Neural cell (in vitro differentiated cells): ENCODE measurements at regions not wholly inside any gene's neighbourhood (a gene's known extent, or its start where the extent isn't known, plus 50 kb on each side); places are given as distances from the start of the nearest gene placed in this dataset.

ENCODE experiments used
- H2AFZ ChIP-seq: fragments of 200-600, 300-800 bp; sonication (generic), shearing (Covaris generic); 2 replicates; pipeline ENCODE4 v1.6.0; 2014; ENCODE audit warnings: low read depth, mild to moderate bottlenecking, antibody characterized with exemption, low read length, moderate library complexity
- H3F3A ChIP-seq: fragments of 200-600 bp; shearing (Covaris generic); 2 replicates; pipeline ENCODE4 v1.6.1; 2016; ENCODE audit warnings: mild to moderate bottlenecking, moderate library complexity, mixed read lengths, antibody characterized with exemption, low read length; ENCODE audit not compliant: insufficient read depth, poor library complexity, severe bottlenecking
- H3K27ac ChIP-seq: fragments of 200-600, 300-800 bp; sonication (generic), shearing (Covaris generic); 2 replicates; pipeline ENCODE4 v1.5.1; 2014; ENCODE audit warnings: mild to moderate bottlenecking, low read length, moderate library complexity
- H3K27me3 ChIP-seq: fragments of 300-800, 200-600 bp; sonication (generic), shearing (Covaris generic); 2 replicates; pipeline ENCODE4 v1.6.0; 2014; ENCODE audit warnings: mild to moderate bottlenecking, low read depth, low read length, moderate library complexity; ENCODE audit not compliant: insufficient read depth
- H3K36me3 ChIP-seq: fragments of 300-800, 200-600 bp; sonication (generic), shearing (Covaris generic); 2 replicates; pipeline ENCODE4 v1.5.1; 2014; ENCODE audit warnings: mild to moderate bottlenecking, antibody characterized with exemption, low read length, moderate library complexity; ENCODE audit not compliant: insufficient read depth
- H3K4me2 ChIP-seq: fragments of 300-800, 200-600 bp; sonication (generic), shearing (Covaris generic); 2 replicates; pipeline ENCODE4 v1.6.0; 2014; ENCODE audit warnings: mild to moderate bottlenecking, low read length
- H3K4me3 ChIP-seq: fragments of 300-800, 200-600 bp; sonication (generic), shearing (Covaris generic); 2 replicates; pipeline ENCODE4 v1.5.1; 2014; ENCODE audit warnings: mild to moderate bottlenecking, low read length, moderate library complexity
- H3K79me2 ChIP-seq: fragments of 200-600 bp; shearing (Covaris generic); replicated peaks from 2 replicates; pipeline ENCODE4 v1.6.0; 2014; ENCODE audit warnings: mild to moderate bottlenecking, low read length, moderate library complexity; ENCODE audit not compliant: insufficient read depth
- H3K9ac ChIP-seq: fragments of 300-800, 200-600 bp; sonication (generic), shearing (Covaris generic); 2 replicates; pipeline ENCODE4 v1.6.1; 2016; ENCODE audit warnings: mild to moderate bottlenecking, low read length, mixed read lengths
- H3K9me2 ChIP-seq: fragments of 200-600 bp; shearing (Covaris generic); 2 replicates; pipeline ENCODE4 v1.6.1; 2016; ENCODE audit warnings: mild to moderate bottlenecking, low read length, mixed read lengths; ENCODE audit not compliant: insufficient read depth
- H3K9me3 ChIP-seq: fragments of 200-600, 300-800 bp; sonication (generic), shearing (Covaris generic); 2 replicates; pipeline ENCODE4 v1.6.1; 2016; ENCODE audit warnings: mild to moderate bottlenecking, mixed run types, low read length, moderate library complexity, mixed read lengths
- H4K20me1 ChIP-seq: fragments of 200-600 bp; shearing (Covaris generic); 2 replicates; pipeline ENCODE4 v1.6.1; 2016; ENCODE audit warnings: mild to moderate bottlenecking, mixed run types; ENCODE audit not compliant: insufficient read depth
- EP300 ChIP-seq: fragments of 450-650 bp; conservative IDR thresholded peaks from 2 replicates; pipeline ENCODE4 v1.6.1; 2014; ENCODE audit warnings: antibody characterized with exemption, mild to moderate bottlenecking, moderate library complexity; ENCODE audit not compliant: poor library complexity, severe bottlenecking
- EZH2 ChIP-seq: fragments of 200-600, 300-800 bp; shearing (Covaris generic), sonication (generic); IDR thresholded peaks from 2 replicates; pipeline ENCODE4 v1.6.1; 2014; ENCODE audit warnings: antibody characterized with exemption, low read length, borderline replicate concordance, mild to moderate bottlenecking; ENCODE audit not compliant: insufficient read depth, poor library complexity, severe bottlenecking
- MXI1 ChIP-seq: fragments of 450-650 bp; conservative IDR thresholded peaks from 2 replicates; pipeline ENCODE4 v1.6.1; 2014; ENCODE audit warnings: antibody characterized with exemption, mild to moderate bottlenecking; ENCODE audit not compliant: poor library complexity, severe bottlenecking
- POLR2AphosphoS5 ChIP-seq: IDR thresholded peaks from 2 replicates; pipeline ENCODE4 v1.6.1; 2012
- RAD21 ChIP-seq: fragments of 450-650 bp; conservative IDR thresholded peaks from 2 replicates; pipeline ENCODE4 v1.6.1; 2014; ENCODE audit warnings: antibody characterized with exemption, mild to moderate bottlenecking, moderate library complexity
- REST ChIP-seq: IDR thresholded peaks from 2 replicates; pipeline ENCODE4 v1.6.1; 2012; ENCODE audit warnings: borderline replicate concordance
- SMC3 ChIP-seq: fragments of 450-650 bp; conservative IDR thresholded peaks from 2 replicates; pipeline ENCODE4 v1.6.1; 2014; ENCODE audit warnings: antibody characterized with exemption, mild to moderate bottlenecking, moderate library complexity; ENCODE audit not compliant: poor library complexity
- TAF1 ChIP-seq: IDR thresholded peaks from 2 replicates; pipeline ENCODE4 v1.6.1; 2012; ENCODE audit warnings: low read depth
- TF ChIP-seq, protein P1 (sequence below): fragments of 450-650 bp; IDR thresholded peaks from 2 replicates; pipeline ENCODE4 v1.5.1; 2014; ENCODE audit warnings: antibody characterized with exemption, mild to moderate bottlenecking, moderate library complexity; ENCODE audit not compliant: poor library complexity, severe bottlenecking

DNA sequence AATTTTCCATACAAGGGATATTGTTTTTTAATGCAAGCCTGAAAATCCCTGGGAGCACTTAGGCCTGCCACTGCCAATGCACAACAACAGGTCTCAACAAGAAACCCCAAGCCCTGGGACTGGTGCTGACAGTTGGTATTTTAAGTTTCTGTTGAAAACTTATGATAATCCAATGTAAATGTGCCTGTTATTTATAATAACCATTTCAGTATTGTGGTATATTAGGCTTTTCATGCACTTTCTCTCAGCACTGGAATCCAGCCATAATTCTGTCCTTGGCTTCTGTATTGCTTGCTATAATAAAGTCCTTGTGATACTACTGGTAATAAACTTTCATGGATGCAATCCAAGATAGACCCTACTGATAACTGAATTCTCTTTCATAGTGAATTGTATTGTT, 218.9 kb downstream of the PCDH7 start:
- no peak overlapping the region for H2AFZ ChIP-seq
- H3K4me2 ChIP-seq, result no peak overlapping the region
- no peaks in the 10 kb centered on the region for H3K79me2 ChIP-seq
- no peaks in the 10 kb centered on the region for H3K9me2 ChIP-seq
- no peak for TF ChIP-seq EZH2
- TF ChIP-seq EP300, result no peak
- no peak for TF ChIP-seq TAF1
- no peak for TF ChIP-seq MXI1
- no peaks in the 10 kb centered on the region for H3K9me3 ChIP-seq
- no peak overlapping the region for H3K9ac ChIP-seq
- H3K4me3 ChIP-seq, result no peak overlapping the region
- no peaks in the 10 kb centered on the region for H3K36me3 ChIP-seq
- no peaks in the 10 kb centered on the region for H3K27me3 ChIP-seq
- no peaks in the 10 kb centered on the region for H3F3A ChIP-seq
- no peaks in the 10 kb centered on the region for H4K20me1 ChIP-seq
- no peak overlapping the region for H3K27ac ChIP-seq

DNA sequence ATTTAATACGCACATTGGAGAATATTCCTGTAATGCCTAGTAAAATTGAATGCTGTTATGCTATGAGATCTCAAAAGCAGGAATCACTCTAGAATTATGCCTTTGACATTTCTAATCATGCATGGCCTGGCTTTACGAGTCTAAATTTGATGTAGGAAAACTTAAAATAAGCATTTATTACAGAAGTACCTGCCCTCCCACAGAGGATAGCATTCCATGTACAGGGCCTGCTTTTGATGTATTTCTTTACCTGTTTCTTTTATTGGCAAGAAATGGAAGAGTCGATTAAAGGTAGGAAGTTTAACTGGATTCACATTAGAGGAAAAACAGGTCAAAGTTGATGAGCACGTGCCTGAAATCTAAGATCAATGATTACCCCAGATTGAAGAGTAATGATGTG, 219.5 kb downstream of the PCDH7 start:
- H3K36me3 ChIP-seq, result no peaks in the 10 kb centered on the region
- H4K20me1 ChIP-seq, result no peaks in the 10 kb centered on the region
- no peak overlapping the region for H3K9ac ChIP-seq
- no peak overlapping the region for H3K4me3 ChIP-seq
- no peaks in the 10 kb centered on the region for H3K9me3 ChIP-seq
- H3K9me2 ChIP-seq, result no peaks in the 10 kb centered on the region
- H3K27me3 ChIP-seq, result no peaks in the 10 kb centered on the region
- no peak for TF ChIP-seq SMC3
- TF ChIP-seq MXI1, result no peak
- no peak for TF ChIP-seq TAF1
- no peak for TF ChIP-seq EP300
- TF ChIP-seq, protein P1, sequence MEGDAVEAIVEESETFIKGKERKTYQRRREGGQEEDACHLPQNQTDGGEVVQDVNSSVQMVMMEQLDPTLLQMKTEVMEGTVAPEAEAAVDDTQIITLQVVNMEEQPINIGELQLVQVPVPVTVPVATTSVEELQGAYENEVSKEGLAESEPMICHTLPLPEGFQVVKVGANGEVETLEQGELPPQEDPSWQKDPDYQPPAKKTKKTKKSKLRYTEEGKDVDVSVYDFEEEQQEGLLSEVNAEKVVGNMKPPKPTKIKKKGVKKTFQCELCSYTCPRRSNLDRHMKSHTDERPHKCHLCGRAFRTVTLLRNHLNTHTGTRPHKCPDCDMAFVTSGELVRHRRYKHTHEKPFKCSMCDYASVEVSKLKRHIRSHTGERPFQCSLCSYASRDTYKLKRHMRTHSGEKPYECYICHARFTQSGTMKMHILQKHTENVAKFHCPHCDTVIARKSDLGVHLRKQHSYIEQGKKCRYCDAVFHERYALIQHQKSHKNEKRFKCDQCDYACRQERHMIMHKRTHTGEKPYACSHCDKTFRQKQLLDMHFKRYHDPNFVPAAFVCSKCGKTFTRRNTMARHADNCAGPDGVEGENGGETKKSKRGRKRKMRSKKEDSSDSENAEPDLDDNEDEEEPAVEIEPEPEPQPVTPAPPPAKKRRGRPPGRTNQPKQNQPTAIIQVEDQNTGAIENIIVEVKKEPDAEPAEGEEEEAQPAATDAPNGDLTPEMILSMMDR, result no peak
- TF ChIP-seq EZH2, result no peak
- TF ChIP-seq REST, result no peak
- no peak for TF ChIP-seq POLR2AphosphoS5
- TF ChIP-seq RAD21, result no peak
- no peak overlapping the region for H2AFZ ChIP-seq
- H3F3A ChIP-seq, result no peaks in the 10 kb centered on the region
- no peak overlapping the region for H3K4me2 ChIP-seq
- no peak overlapping the region for H3K27ac ChIP-seq
- no peaks in the 10 kb centered on the region for H3K79me2 ChIP-seq

DNA sequence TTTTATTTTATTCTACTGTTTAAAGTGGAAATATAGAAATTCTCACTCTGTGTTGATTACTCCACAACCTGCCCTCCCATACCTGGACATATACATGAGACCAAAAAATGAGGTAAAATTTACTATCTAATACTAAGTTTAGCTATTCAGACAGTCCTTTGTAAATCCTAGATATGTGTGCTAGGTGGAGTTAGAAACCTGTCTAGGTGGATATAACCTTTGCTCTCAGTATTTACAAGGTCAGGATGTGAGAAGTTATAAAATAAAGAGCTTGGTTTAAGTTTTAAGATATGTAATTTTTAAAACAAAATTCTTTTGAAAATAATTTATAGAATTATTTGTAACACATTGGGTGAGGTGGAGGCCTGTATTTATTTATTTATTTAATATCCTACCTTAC, 221.5 kb downstream of the PCDH7 start:
- Histone ChIP-seq H3K27me3 (no peaks in the 10 kb centered on the region), H3K9ac (no peak overlapping the region), H3K36me3 (no peaks in the 10 kb centered on the region), H4K20me1 (no peaks in the 10 kb centered on the region), H2AFZ (no peak overlapping the region), H3K9me2 (no peaks in the 10 kb centered on the region), H3K4me2 (no peak overlapping the region), H3K9me3 (no peaks in the 10 kb centered on the region), H3K4me3 (no peak overlapping the region), H3K79me2 (no peaks in the 10 kb centered on the region), H3K27ac (no peak overlapping the region), H3F3A (no peaks in the 10 kb centered on the region)
- TF ChIP-seq TAF1 (no peak), REST (no peak), EP300 (no peak), RAD21 (no peak), MXI1 (no peak), EZH2 (no peak), POLR2AphosphoS5 (no peak), SMC3 (no peak)
- TF ChIP-seq, protein P1, result no peak
